Liver (tissue), 3 donors: ENCODE measurements at regions not wholly inside any gene's neighbourhood (a gene's known extent, or its start where the extent isn't known, plus 50 kb on each side); places are given as distances from the start of the nearest gene placed in this dataset.

Source experiments
- FOXA1 ChIP-seq: IDR thresholded peaks from 2 replicates; pipeline ENCODE4 v1.6.1; 2016; ENCODE audit warnings: antibody characterized with exemption
- FOXA2 ChIP-seq: IDR thresholded peaks from 2 replicates; pipeline ENCODE4 v1.6.1; 2016; ENCODE audit warnings: antibody characterized with exemption
- GABPA ChIP-seq, 2 donors: IDR thresholded peaks in 1 of 2; conservative IDR thresholded peaks in 1 of 2; 2 replicates each; pipeline ENCODE4 v1.6.1; 2016; ENCODE audit warnings: antibody characterized with exemption in 2 of 2, mild to moderate bottlenecking in 1 of 2, moderate library complexity in 1 of 2
- HNF4G ChIP-seq: IDR thresholded peaks from 2 replicates; pipeline ENCODE4 v1.6.1; 2016; ENCODE audit warnings: antibody characterized with exemption
- JUND ChIP-seq, 2 donors: IDR thresholded peaks; 2 replicates each; pipeline ENCODE4 v1.6.1; 2016; ENCODE audit warnings: antibody characterized with exemption in 2 of 2
- RAD21 ChIP-seq, 2 donors: IDR thresholded peaks; 2 replicates each; pipeline ENCODE4 v1.6.1; 2016; ENCODE audit warnings: antibody characterized with exemption in 2 of 2, mild to moderate bottlenecking in 2 of 2
- TAF1 ChIP-seq: conservative IDR thresholded peaks from 2 replicates; pipeline ENCODE4 v1.6.1; 2016; ENCODE audit warnings: antibody characterized with exemption, mild to moderate bottlenecking
- YY1 ChIP-seq: IDR thresholded peaks from 2 replicates; pipeline ENCODE4 v1.6.1; 2016; ENCODE audit warnings: antibody characterized with exemption, mild to moderate bottlenecking
- TF ChIP-seq, protein P1 (sequence below): IDR thresholded peaks from 2 replicates; pipeline ENCODE4 v1.6.1; 2016; ENCODE audit warnings: antibody characterized with exemption, mild to moderate bottlenecking
- TF ChIP-seq, protein P2 (sequence below): fragments of 150-350 bp; IDR thresholded peaks from 2 replicates; pipeline ENCODE4 v1.5.1; 2017; ENCODE audit warnings: improper control_type of control experiment, low read depth, low read length; ENCODE audit not compliant: missing input control
- TF ChIP-seq, protein P3 (sequence below): IDR thresholded peaks from 2 replicates; pipeline ENCODE4 v1.6.1; 2016; ENCODE audit warnings: antibody characterized with exemption
- donor health status: healthy.
- donor health status: healthy.

DNA sequence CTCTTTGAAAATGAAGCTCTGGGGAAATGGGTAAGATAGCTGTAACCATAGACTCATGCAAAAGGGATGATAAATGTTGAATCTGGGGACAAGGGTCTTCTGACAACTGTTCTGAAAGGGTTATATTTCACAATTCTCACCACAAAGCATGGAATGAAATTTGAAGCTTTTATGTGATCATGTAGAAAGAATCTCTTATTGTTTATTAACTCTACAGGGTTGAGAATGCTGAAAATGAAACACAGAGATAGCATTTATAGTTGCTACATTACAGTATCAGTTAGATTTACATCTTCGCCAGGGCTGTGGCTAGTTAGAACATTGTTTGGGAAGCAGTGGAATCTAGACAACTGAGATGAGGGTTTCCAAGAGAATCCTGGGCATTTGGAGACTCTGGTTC is 97.4 kb upstream of the LHCGR start:
- TF ChIP-seq, protein P1, sequence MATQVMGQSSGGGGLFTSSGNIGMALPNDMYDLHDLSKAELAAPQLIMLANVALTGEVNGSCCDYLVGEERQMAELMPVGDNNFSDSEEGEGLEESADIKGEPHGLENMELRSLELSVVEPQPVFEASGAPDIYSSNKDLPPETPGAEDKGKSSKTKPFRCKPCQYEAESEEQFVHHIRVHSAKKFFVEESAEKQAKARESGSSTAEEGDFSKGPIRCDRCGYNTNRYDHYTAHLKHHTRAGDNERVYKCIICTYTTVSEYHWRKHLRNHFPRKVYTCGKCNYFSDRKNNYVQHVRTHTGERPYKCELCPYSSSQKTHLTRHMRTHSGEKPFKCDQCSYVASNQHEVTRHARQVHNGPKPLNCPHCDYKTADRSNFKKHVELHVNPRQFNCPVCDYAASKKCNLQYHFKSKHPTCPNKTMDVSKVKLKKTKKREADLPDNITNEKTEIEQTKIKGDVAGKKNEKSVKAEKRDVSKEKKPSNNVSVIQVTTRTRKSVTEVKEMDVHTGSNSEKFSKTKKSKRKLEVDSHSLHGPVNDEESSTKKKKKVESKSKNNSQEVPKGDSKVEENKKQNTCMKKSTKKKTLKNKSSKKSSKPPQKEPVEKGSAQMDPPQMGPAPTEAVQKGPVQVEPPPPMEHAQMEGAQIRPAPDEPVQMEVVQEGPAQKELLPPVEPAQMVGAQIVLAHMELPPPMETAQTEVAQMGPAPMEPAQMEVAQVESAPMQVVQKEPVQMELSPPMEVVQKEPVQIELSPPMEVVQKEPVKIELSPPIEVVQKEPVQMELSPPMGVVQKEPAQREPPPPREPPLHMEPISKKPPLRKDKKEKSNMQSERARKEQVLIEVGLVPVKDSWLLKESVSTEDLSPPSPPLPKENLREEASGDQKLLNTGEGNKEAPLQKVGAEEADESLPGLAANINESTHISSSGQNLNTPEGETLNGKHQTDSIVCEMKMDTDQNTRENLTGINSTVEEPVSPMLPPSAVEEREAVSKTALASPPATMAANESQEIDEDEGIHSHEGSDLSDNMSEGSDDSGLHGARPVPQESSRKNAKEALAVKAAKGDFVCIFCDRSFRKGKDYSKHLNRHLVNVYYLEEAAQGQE: no peak
- TF ChIP-seq, protein P2, sequence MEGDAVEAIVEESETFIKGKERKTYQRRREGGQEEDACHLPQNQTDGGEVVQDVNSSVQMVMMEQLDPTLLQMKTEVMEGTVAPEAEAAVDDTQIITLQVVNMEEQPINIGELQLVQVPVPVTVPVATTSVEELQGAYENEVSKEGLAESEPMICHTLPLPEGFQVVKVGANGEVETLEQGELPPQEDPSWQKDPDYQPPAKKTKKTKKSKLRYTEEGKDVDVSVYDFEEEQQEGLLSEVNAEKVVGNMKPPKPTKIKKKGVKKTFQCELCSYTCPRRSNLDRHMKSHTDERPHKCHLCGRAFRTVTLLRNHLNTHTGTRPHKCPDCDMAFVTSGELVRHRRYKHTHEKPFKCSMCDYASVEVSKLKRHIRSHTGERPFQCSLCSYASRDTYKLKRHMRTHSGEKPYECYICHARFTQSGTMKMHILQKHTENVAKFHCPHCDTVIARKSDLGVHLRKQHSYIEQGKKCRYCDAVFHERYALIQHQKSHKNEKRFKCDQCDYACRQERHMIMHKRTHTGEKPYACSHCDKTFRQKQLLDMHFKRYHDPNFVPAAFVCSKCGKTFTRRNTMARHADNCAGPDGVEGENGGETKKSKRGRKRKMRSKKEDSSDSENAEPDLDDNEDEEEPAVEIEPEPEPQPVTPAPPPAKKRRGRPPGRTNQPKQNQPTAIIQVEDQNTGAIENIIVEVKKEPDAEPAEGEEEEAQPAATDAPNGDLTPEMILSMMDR: no peak
- TF ChIP-seq GABPA (IDR thresholded peaks at IDR 0.05 in 1 of 2, conservative IDR thresholded peaks at IDR 0.05 in 1 of 2) (no peak), YY1 (no peak), TAF1 (no peak), JUND (IDR thresholded peaks at IDR 0.05) (no peak), FOXA1 (no peak), FOXA2 (no peak), HNF4G (no peak), RAD21 (IDR thresholded peaks at IDR 0.05) (no peak)
- TF ChIP-seq, protein P3, sequence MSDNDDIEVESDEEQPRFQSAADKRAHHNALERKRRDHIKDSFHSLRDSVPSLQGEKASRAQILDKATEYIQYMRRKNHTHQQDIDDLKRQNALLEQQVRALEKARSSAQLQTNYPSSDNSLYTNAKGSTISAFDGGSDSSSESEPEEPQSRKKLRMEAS: no peak
